ENCODE measurements at regions not wholly inside any gene's neighbourhood (a gene's known extent, or its start where the extent isn't known, plus 50 kb on each side); places are given as distances from the start of the nearest gene placed in this dataset.

DNA sequence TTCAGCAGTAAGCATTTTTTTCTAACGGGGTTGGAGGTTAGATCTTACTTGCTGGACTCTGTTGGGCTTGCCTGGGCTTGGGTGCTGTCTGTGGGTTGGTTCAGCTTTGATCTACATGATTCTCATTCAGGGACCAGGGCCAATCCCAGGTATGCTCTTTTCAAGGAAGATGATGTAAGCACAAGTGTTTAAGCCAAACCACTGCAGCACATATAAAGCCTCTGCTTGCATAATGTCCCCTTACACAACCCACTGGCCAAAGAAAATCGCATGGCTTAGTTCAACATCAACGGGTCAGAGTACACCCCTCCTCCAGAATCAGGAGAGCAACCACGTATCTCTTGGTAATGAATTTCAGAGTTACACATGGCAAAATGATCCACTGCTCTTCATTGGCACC lies 83.9 kb downstream of the DNAJB9 start:
- no peak for TF ChIP-seq CTCF (IDR thresholded peaks at IDR 0.05)
- no peak for TF ChIP-seq POLR2A (IDR thresholded peaks at IDR 0.05)
